Naive thymus-derived CD4-positive, alpha-beta T cell (primary cell): ENCODE measurements at regions not wholly inside any gene's neighbourhood (a gene's known extent, or its start where the extent isn't known, plus 50 kb on each side); places are given as distances from the start of the nearest gene placed in this dataset.
A peak's percentile ranks its signal among the peaks of the same experiment; 100 is the strongest.
"Not testable (repeated sequence)": the region's sequence is repeated elsewhere in the genome, so short reads cannot be mapped to it uniquely, and the experiment has no call there.

Source experiments
- ATAC-seq: fragments of 150-1000 bp; cut with Tn5 transposase; 2 replicates; pipeline ENCODE4 v1.10.0; 2021; ENCODE audit warnings: mild to moderate bottlenecking, moderate library complexity
- CTCF ChIA-PET: fragments of 350-600 bp; sonication (Branson Sonifier 250); formaldehyde crosslinking; loops from one replicate; lab custom pipeline; 2021; ENCODE audit warnings: antibody characterized with exemption; lab: Charles Lee
- POLR2A ChIA-PET: fragments of 350-600 bp; sonication (Branson Sonifier 250); formaldehyde crosslinking; loops from one replicate; lab custom pipeline; 2021; ENCODE audit warnings: antibody characterized with exemption, inconsistent platforms; lab: Charles Lee
- DNase-seq, 9 donors: peaks; one replicate each; pipeline versions ENCODE4 v3.0.0 to v3.0.0-alpha.2; 2020 to 2022; ENCODE audit warnings: mixed read lengths in 1 of 9
- H3K27ac ChIP-seq: one replicate; pipeline ENCODE4 v1.7.0; 2013; ENCODE audit warnings: mild to moderate bottlenecking, low read depth, low read length, moderate library complexity
- H3K27me3 ChIP-seq, 2 donors: one replicate each; pipeline ENCODE4 v1.7.0; 2013; ENCODE audit warnings: low read length in 2 of 2, mild to moderate bottlenecking in 2 of 2, moderate library complexity in 2 of 2; ENCODE audit not compliant: control insufficient read depth in 2 of 2, insufficient read depth in 2 of 2
- H3K36me3 ChIP-seq, 3 experiments: 1 replicate in 2 of 3; 2 replicates in 1 of 3; pipeline ENCODE4 v1.7.0; 2013; ENCODE audit warnings: low read length in 3 of 3, mild to moderate bottlenecking in 3 of 3, moderate library complexity in 1 of 3; ENCODE audit not compliant: insufficient read depth in 3 of 3, control insufficient read depth in 2 of 3
- H3K4me1 ChIP-seq, 2 donors: one replicate each; pipeline ENCODE4 v1.7.0; 2013; ENCODE audit warnings: low read length in 2 of 2, mild to moderate bottlenecking in 2 of 2, moderate library complexity in 1 of 2; ENCODE audit not compliant: control insufficient read depth in 2 of 2, insufficient read depth in 2 of 2
- H3K4me3 ChIP-seq: 2 replicates; pipeline ENCODE4 v1.7.0; 2013; ENCODE audit warnings: mild to moderate bottlenecking, low read length
- H3K9me3 ChIP-seq, 3 experiments: 1 replicate in 2 of 3; 2 replicates in 1 of 3; pipeline ENCODE4 v1.7.0; 2013; ENCODE audit warnings: low read length in 3 of 3; ENCODE audit not compliant: control insufficient read depth in 2 of 3
- H3K27ac Mint-ChIP-seq, 9 donors: one replicate each; pipeline ENCODE4 v1.8.0; 2020 to 2022; ENCODE audit warnings: mixed read lengths in 9 of 9, mild to moderate bottlenecking in 8 of 9, moderate library complexity in 5 of 9, inconsistent platforms in 2 of 9
- H3K27me3 Mint-ChIP-seq, 5 donors: one replicate each; pipeline ENCODE4 v1.8.0; 2021 to 2022; ENCODE audit warnings: mixed read lengths in 5 of 5, mild to moderate bottlenecking in 1 of 5
- H3K36me3 Mint-ChIP-seq, 5 donors: one replicate each; pipeline ENCODE4 v1.8.0; 2020 to 2022; ENCODE audit warnings: mixed read lengths in 5 of 5, mild to moderate bottlenecking in 3 of 5, inconsistent platforms in 1 of 5
- H3K4me1 Mint-ChIP-seq, 7 donors: one replicate each; pipeline ENCODE4 v1.8.0; 2020 to 2022; ENCODE audit warnings: mixed read lengths in 7 of 7, mild to moderate bottlenecking in 3 of 7, inconsistent platforms in 1 of 7
- H3K4me3 Mint-ChIP-seq, 10 donors: one replicate each; pipeline ENCODE4 v1.8.0; 2020 to 2022; ENCODE audit warnings: mild to moderate bottlenecking in 10 of 10, mixed read lengths in 10 of 10, moderate library complexity in 6 of 10, inconsistent platforms in 2 of 10
- H3K9me3 Mint-ChIP-seq, 11 donors: one replicate each; pipeline ENCODE4 v1.8.0; 2020 to 2022; ENCODE audit warnings: mixed read lengths in 11 of 11, mild to moderate bottlenecking in 4 of 11, inconsistent platforms in 1 of 11, moderate library complexity in 1 of 11
- intact Hi-C, 2 donors: fragments of 100-400 bp; cut with micrococcal nuclease; formaldehyde crosslinking; loops; one replicate each; pipeline ENCODE4 v1.15.1; 2023

DNA sequence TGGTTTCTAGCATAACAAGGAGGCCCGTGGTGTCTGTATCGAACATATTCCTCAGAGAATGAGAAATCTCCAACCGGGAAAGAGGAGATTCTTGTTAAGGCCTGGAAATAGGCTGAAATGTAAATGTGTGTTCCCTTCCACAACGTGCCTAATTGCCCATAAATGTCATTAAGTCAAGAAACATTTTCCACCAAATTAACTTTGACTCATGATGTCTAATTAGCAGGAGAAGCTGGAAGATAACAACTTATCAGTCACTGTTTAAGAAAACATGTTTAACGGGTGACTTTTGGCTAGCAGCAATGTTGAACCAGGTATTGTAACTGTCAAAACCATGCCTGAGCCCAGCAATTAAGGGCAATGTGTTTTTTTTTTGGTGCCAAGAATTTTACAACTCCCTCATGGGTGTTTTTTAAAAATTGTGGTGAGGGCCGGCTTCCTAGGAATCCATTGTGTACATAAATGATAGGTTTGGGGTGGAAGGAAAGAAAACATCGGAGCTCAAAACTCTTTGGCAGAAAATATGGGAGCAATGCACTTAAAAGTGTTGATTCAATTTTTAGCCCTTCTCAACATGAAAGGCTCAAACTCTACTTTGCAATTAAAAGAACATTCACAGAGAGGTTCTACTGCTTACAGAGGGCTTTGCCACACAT, 67.0 kb downstream of the OLIG1 start:
- no peak overlapping the region for H3K4me3 ChIP-seq
- ChIA-PET CTCF (interaction anchor here (0.6 to 1.7 kb wide), 5 partner anchors 10 to 366 kb away, joined by 3 to 7 read pairs (median 5); partner anchors contain the start of gene PAXBP1), POLR2A (interaction anchor here (0.7 kb wide), 1 partner anchor 220 kb away, joined by 3 read pairs; no protein-coding TSS in a partner anchor)
- intact Hi-C loops: no loop called here
- no peaks in the 10 kb centered on the region for H3K9me3 ChIP-seq
- no peak for ATAC-seq
- H3K4me1 Mint-ChIP-seq: peaks cover 0 to 3% (median 0%) of the 10 kb centered on the region in 7 donors
- H3K36me3 Mint-ChIP-seq: no peaks in the 10 kb centered on the region
- peaks cover 0 to 15% (median 3%) of the 10 kb centered on the region in 5 donors for H3K27me3 Mint-ChIP-seq
- no peak overlapping the region for H3K27ac Mint-ChIP-seq
- no peak overlapping the region for H3K27ac ChIP-seq
- H3K27me3 ChIP-seq: no peaks in the 10 kb centered on the region
- H3K9me3 Mint-ChIP-seq: peaks cover 0 to 3% (median 0%) of the 10 kb centered on the region in 11 donors
- DNase-seq: no peak
- no peaks in the 10 kb centered on the region for H3K4me1 ChIP-seq
- no peak overlapping the region for H3K4me3 Mint-ChIP-seq
- H3K36me3 ChIP-seq: no peaks in the 10 kb centered on the region

DNA sequence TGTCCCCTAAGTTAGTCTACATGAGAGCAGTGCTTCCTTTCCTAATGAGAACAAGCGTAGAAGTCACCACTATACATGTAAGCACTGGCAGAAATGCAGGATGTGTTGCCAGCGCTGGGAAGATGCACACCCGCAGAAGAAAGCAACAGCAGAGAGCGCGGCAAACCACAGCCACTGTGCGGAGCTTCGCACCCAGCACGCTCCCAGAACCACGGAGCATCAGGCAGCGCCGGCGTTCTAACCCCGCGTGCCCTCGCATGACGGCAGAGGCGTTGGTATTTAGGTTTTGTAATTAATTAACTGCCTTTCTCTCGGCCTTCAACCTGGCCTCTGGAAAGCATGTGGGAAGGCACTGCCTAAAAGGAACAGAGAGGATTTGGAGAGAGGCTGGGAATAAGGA, 69.1 kb downstream of the OLIG1 start:
- Mint-ChIP-seq H3K9me3 (peaks cover 0 to 3% (median 0%) of the 10 kb centered on the region in 11 donors), H3K4me1 (peaks cover 0 to 5% (median 0%) of the 10 kb centered on the region in 7 donors), H3K27me3 (peaks cover 0 to 11% (median 3%) of the 10 kb centered on the region in 5 donors), H3K4me3 (no peak overlapping the region), H3K27ac (no peak overlapping the region), H3K36me3 (no peaks in the 10 kb centered on the region)
- Histone ChIP-seq H3K36me3 (no peaks in the 10 kb centered on the region), H3K4me3 (no peak overlapping the region), H3K27me3 (no peaks in the 10 kb centered on the region), H3K4me1 (no peaks in the 10 kb centered on the region), H3K27ac (no peak overlapping the region), H3K9me3 (no peaks in the 10 kb centered on the region)
- intact Hi-C loops: no loop called here
- ChIA-PET POLR2A (no interaction called here), CTCF (interaction anchor here (1.0 kb wide), 1 partner anchor 12 kb away, joined by 3 read pairs; no protein-coding TSS in a partner anchor)
- ATAC-seq: no peak
- DNase-seq: no peak

DNA sequence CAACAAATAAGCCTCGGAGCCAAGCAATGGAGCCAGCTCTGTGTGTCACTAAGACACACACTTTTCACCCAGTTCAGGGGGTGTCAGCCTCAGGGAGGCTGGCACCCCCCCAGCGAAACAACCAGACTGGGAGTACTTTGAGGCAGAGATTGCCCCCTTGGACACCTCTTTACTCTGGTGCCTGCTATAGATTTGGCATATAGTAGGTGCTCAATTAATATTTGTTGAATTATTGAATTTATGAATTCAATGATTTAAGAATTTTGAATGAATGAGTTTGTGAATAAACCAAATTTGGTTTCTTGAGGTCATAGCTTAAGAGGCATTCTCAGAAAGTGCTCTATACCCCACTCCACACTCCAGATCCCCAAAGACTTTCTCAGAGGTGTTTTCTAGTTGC, 70.3 kb downstream of the OLIG1 start:
- intact Hi-C loops: no loop called here
- H3K27me3 Mint-ChIP-seq: peaks cover 0 to 11% (median 4%) of the 10 kb centered on the region in 5 donors
- no peaks in the 10 kb centered on the region for H3K36me3 Mint-ChIP-seq
- DNase-seq (no peak), ATAC-seq (no peak)
- peaks cover 0 to 5% (median 0%) of the 10 kb centered on the region in 7 donors for H3K4me1 Mint-ChIP-seq
- Histone ChIP-seq H3K4me1 (no peaks in the 10 kb centered on the region), H3K4me3 (no peak overlapping the region), H3K27ac (no peak overlapping the region), H3K27me3 (no peaks in the 10 kb centered on the region), H3K36me3 (no peaks in the 10 kb centered on the region), H3K9me3 (no peaks in the 10 kb centered on the region)
- ChIA-PET POLR2A (no interaction called here), CTCF (no interaction called here)
- peak overlapping the region in 1 of 9 donors; percentile 21 for H3K27ac Mint-ChIP-seq
- H3K4me3 Mint-ChIP-seq: no peak overlapping the region
- H3K9me3 Mint-ChIP-seq: no peaks in the 10 kb centered on the region

DNA sequence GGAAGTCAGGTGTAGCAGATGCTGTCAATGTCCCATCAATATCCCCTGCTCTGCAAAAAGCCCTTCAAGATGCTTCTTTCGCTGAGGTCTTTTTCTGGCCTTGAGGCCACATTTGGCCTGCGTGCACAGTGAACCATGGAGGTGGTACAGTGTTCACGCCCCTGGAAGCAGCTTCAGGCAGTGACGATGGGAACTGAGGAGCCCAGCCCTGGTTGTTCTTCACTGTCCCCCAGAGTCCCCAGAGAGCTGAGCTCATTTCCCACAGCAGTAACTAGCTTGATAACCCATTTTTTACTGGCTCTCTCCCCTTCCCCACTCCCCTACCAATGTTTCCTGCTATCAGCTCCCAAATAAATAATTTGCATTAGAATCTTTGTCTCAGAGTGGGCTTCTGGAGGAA, 76.5 kb downstream of the OLIG1 start:
- Histone ChIP-seq H3K9me3 (no peaks in the 10 kb centered on the region), H3K4me3 (no peak overlapping the region), H3K4me1 (no peaks in the 10 kb centered on the region), H3K36me3 (no peaks in the 10 kb centered on the region), H3K27me3 (no peaks in the 10 kb centered on the region), H3K27ac (no peak overlapping the region)
- ChIA-PET CTCF (no interaction called here), POLR2A (no interaction called here)
- DNase-seq (no peak), ATAC-seq (no peak)
- intact Hi-C loops: no loop called here
- Mint-ChIP-seq H3K4me1 (peaks cover 0 to 4% (median 0%) of the 10 kb centered on the region in 7 donors), H3K9me3 (peaks cover 0 to 2% (median 0%) of the 10 kb centered on the region in 11 donors), H3K4me3 (no peak overlapping the region), H3K36me3 (peaks cover 0 to 4% (median 0%) of the 10 kb centered on the region in 5 donors), H3K27me3 (peaks cover 0 to 31% (median 0%) of the 10 kb centered on the region in 5 donors), H3K27ac (peak overlapping the region in 1 of 9 donors; percentile 15)

DNA sequence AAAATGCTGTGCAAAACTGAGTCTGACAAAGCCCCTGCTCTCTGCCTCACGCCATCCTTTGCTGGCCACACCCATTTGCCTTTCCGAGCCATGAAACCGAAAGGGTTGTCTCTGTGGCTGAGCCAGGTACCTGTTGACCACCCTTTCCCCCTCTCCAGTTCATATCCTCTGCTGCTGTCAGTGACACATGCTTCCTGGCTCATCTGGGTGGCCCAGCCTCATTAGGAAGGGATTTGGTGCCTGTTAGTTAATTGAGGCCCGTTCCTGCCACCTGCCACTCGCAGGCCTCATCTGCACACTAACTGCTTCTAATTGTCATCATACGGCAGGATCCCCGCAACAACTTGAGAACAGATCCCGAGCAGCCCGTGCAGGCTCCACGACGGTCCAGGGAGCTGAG, 79.2 kb downstream of the OLIG1 start:
- H3K4me1 Mint-ChIP-seq: peaks cover 5 to 11% (median 8%) of the 10 kb centered on the region in 7 donors
- ATAC-seq: no peak
- CTCF ChIA-PET: no interaction called here

DNA sequence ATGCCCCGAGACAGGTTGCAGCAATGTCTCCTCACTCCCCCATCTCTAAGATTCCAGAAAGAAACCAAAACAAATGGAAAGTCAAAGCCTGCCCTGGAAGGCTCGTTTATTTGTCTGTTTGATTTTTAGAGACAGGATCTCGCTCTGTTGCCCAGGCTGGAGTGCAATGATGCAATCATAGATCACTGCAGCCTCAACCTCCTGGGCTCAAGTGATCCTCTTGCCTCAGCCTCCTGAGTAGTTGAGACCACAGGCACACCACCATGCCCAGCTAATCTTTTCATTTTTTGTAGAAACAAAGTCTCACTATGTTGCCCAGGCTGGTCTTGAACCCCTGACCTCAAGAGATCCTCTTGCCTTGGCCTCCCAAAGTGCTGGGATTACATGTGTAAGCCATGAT, 78.8 kb upstream of the IFNAR2 start:
- intact Hi-C loops, H3K4me3 ChIP-seq, H3K9me3 ChIP-seq, H3K9me3 Mint-ChIP-seq, POLR2A ChIA-PET, H3K27me3 ChIP-seq, H3K36me3 Mint-ChIP-seq, H3K36me3 ChIP-seq, DNase-seq, H3K4me1 ChIP-seq, H3K4me3 Mint-ChIP-seq, ATAC-seq, H3K27ac Mint-ChIP-seq, H3K27ac ChIP-seq, CTCF ChIA-PET: not testable (repeated sequence)
- H3K27me3 Mint-ChIP-seq: peaks cover 6 to 53% (median 10%) of the 10 kb centered on the region in 5 donors
- peaks cover 5 to 11% (median 8%) of the 10 kb centered on the region in 7 donors for H3K4me1 Mint-ChIP-seq

More for the DNA sequence above, 79.2 kb downstream of the OLIG1 start:
- Histone ChIP-seq H3K9me3 (no peaks in the 10 kb centered on the region), H3K4me1 (no peaks in the 10 kb centered on the region), H3K27me3 (no peaks in the 10 kb centered on the region), H3K36me3 (no peaks in the 10 kb centered on the region), H3K27ac (no peak overlapping the region), H3K4me3 (no peak overlapping the region)
- no peak overlapping the region for H3K4me3 Mint-ChIP-seq
- peaks cover 0 to 2% (median 0%) of the 10 kb centered on the region in 11 donors for H3K9me3 Mint-ChIP-seq
- POLR2A ChIA-PET: no interaction called here
- intact Hi-C loops: no loop called here
- no peak for DNase-seq
- H3K27me3 Mint-ChIP-seq: peaks cover 4 to 52% (median 6%) of the 10 kb centered on the region in 5 donors
- H3K27ac Mint-ChIP-seq: no peak overlapping the region
- peaks cover 0 to 4% (median 0%) of the 10 kb centered on the region in 5 donors for H3K36me3 Mint-ChIP-seq
